ENCODE measurements at regions not wholly inside any gene's neighbourhood (a gene's known extent, or its start where the extent isn't known, plus 50 kb on each side); places are given as distances from the start of the nearest gene placed in this dataset.

- no peak for DNase-seq (ENCODE audit: low read depth)
- H3K4me3 ChIP-seq (ENCODE audit: low read depth, low read length) = no peak overlapping the region
Measured at GRCh38 chr2:120907822-120908221, 172.2 kb downstream of the GLI2 start.

GRCh38 chr2:120908314-120908975 lies 172.8 kb downstream of the GLI2 start:
- no peak for DNase-seq (ENCODE audit: low read depth)
- no peak overlapping the region for H3K4me3 ChIP-seq (ENCODE audit: low read depth, low read length)

GRCh38 chr2:120909102-120909501 lies 173.4 kb downstream of the GLI2 start:
- DNase-seq (ENCODE audit: low read depth) = no peak
- H3K4me3 ChIP-seq (ENCODE audit: low read depth, low read length) = no peak overlapping the region

GRCh38 chr2:120910164-120910563 lies 174.5 kb downstream of the GLI2 start:
- no peak for DNase-seq (ENCODE audit: low read depth)
- H3K4me3 ChIP-seq (ENCODE audit: low read depth, low read length) = no peak overlapping the region

- DNase-seq (ENCODE audit: low read depth) = no peak
- H3K4me3 ChIP-seq (ENCODE audit: low read depth, low read length) = no peak overlapping the region
Measured at GRCh38 chr2:120910956-120911951, 175.6 kb downstream of the GLI2 start.

GRCh38 chr2:120912101-120912985 lies 176.7 kb downstream of the GLI2 start:
- DNase-seq (ENCODE audit: low read depth) = no peak
- no peak overlapping the region for H3K4me3 ChIP-seq (ENCODE audit: low read depth, low read length)

GRCh38 chr2:120913972-120914838 lies 178.5 kb downstream of the GLI2 start:
- DNase-seq (ENCODE audit: low read depth) = no peak
- H3K4me3 ChIP-seq (ENCODE audit: low read depth, low read length) = no peak overlapping the region

GRCh38 chr2:120914839-120915521 lies 179.3 kb downstream of the GLI2 start:
- peak; percentile 70 for DNase-seq (ENCODE audit: low read depth)
- no peak overlapping the region for H3K4me3 ChIP-seq (ENCODE audit: low read depth, low read length)

GRCh38 chr2:120915670-120916069 lies 180.0 kb downstream of the GLI2 start:
- DNase-seq (ENCODE audit: low read depth) = no peak
- H3K4me3 ChIP-seq (ENCODE audit: low read depth, low read length) = no peak overlapping the region

- no peak for DNase-seq (ENCODE audit: low read depth)
- no peak overlapping the region for H3K4me3 ChIP-seq (ENCODE audit: low read depth, low read length)
Measured at GRCh38 chr2:120916446-120916845, 180.8 kb downstream of the GLI2 start.

GRCh38 chr2:120917886-120918285 lies 182.2 kb downstream of the GLI2 start:
- DNase-seq (ENCODE audit: low read depth) = no peak
- no peak overlapping the region for H3K4me3 ChIP-seq (ENCODE audit: low read depth, low read length)

- H3K4me3 ChIP-seq (ENCODE audit: low read depth, low read length) = no peak overlapping the region
- no peak for DNase-seq (ENCODE audit: low read depth)
Measured at GRCh38 chr2:120919216-120919615, 183.5 kb downstream of the GLI2 start.

- DNase-seq (ENCODE audit: low read depth) = no peak
- no peak overlapping the region for H3K4me3 ChIP-seq (ENCODE audit: low read depth, low read length)
Measured at GRCh38 chr2:120919771-120920453, 184.2 kb downstream of the GLI2 start.

GRCh38 chr2:120920454-120921148 lies 184.9 kb downstream of the GLI2 start:
- no peak overlapping the region for H3K4me3 ChIP-seq (ENCODE audit: low read depth, low read length)
- DNase-seq (ENCODE audit: low read depth) = no peak

- H3K4me3 ChIP-seq (ENCODE audit: low read depth, low read length) = no peak overlapping the region
Measured at GRCh38 chr2:120921457-120921856, 185.8 kb downstream of the GLI2 start.

GRCh38 chr2:120922571-120923332 lies 187.1 kb downstream of the GLI2 start:
- H3K4me3 ChIP-seq (ENCODE audit: low read depth, low read length) = no peak overlapping the region
- no peak for DNase-seq (ENCODE audit: low read depth)

More at GRCh38 chr2:120921457-120921856, 185.8 kb downstream of the GLI2 start:
- no peak for DNase-seq (ENCODE audit: low read depth)

Data from skeletal muscle cell (primary cell).